Activated CD4-positive, alpha-beta T cell treated with anti-CD3 and anti-CD28 coated beads for 24 hours (primary cell): ENCODE measurements at regions not wholly inside any gene's neighbourhood (a gene's known extent, or its start where the extent isn't known, plus 50 kb on each side); places are given as distances from the start of the nearest gene placed in this dataset.
A peak's percentile ranks its signal among the peaks of the same experiment; 100 is the strongest.

Source experiments
- DNase-seq, 2 donors: peaks; one replicate each; pipeline ENCODE4 v3.0.0-alpha.2; 2020; ENCODE audit warnings: low read depth in 2 of 2

GRCh38 chr2:196439760-196440159, 199.8 kb upstream of the CCDC150 start:
- DNase-seq: no peak

GRCh38 chr2:196440413-196440812, 199.1 kb upstream of the CCDC150 start:
- DNase-seq: no peak

GRCh38 chr2:196441527-196441926, 198.0 kb upstream of the CCDC150 start:
- DNase-seq: no peak

- no peak for DNase-seq
These were observed 197.3 kb upstream of the CCDC150 start for GRCh38 chr2:196442211-196442610.

- DNase-seq: no peak
These were observed 195.1 kb upstream of the CCDC150 start for GRCh38 chr2:196444442-196444841.

- DNase-seq: no peak
These were observed 193.5 kb upstream of the CCDC150 start for GRCh38 chr2:196445991-196446390.

- DNase-seq: no peak
These were observed 191.0 kb upstream of the CCDC150 start for GRCh38 chr2:196448407-196449079.

GRCh38 chr2:196449083-196449482, 190.4 kb upstream of the CCDC150 start:
- DNase-seq: no peak

GRCh38 chr2:196452758-196453157, 186.8 kb upstream of the CCDC150 start:
- DNase-seq: no peak

- peak; percentile 6 to 18 for DNase-seq
These were observed 185.9 kb upstream of the CCDC150 start for GRCh38 chr2:196453613-196454047.

GRCh38 chr2:196454492-196454891, 185.0 kb upstream of the CCDC150 start:
- no peak for DNase-seq

GRCh38 chr2:196459539-196459938, 180.0 kb upstream of the CCDC150 start:
- DNase-seq: no peak

- DNase-seq: no peak
These were observed 175.8 kb upstream of the CCDC150 start for GRCh38 chr2:196463706-196464105.

- no peak for DNase-seq
These were observed 175.2 kb upstream of the CCDC150 start for GRCh38 chr2:196464311-196464710.

GRCh38 chr2:196466581-196466980, 172.9 kb upstream of the CCDC150 start:
- no peak for DNase-seq

GRCh38 chr2:196468394-196468793, 171.1 kb upstream of the CCDC150 start:
- no peak for DNase-seq

GRCh38 chr2:196473617-196474016, 165.9 kb upstream of the CCDC150 start:
- no peak for DNase-seq

GRCh38 chr2:196475611-196476010, 163.9 kb upstream of the CCDC150 start:
- no peak for DNase-seq

- no peak for DNase-seq
These were observed 160.9 kb upstream of the CCDC150 start for GRCh38 chr2:196478588-196478987.

GRCh38 chr2:196479350-196479749, 160.2 kb upstream of the CCDC150 start:
- DNase-seq: no peak

- no peak for DNase-seq
These were observed 158.7 kb upstream of the CCDC150 start for GRCh38 chr2:196480653-196481323.

- no peak for DNase-seq
These were observed 158.2 kb upstream of the CCDC150 start for GRCh38 chr2:196481324-196481697.
